HG03196 (cell line): ENCODE measurements at regions not wholly inside any gene's neighbourhood (a gene's known extent, or its start where the extent isn't known, plus 50 kb on each side); places are given as distances from the start of the nearest gene placed in this dataset.

Experiments used
- ATAC-seq: cut with Tn5 transposase; IDR thresholded peaks from one replicate; pipeline ENCODE4 v1.9.1; 2021; ENCODE audit not compliant: unreplicated experiment

GRCh38 chr2:2568411-2568810, 237.3 kb upstream of the MYT1L start:
- ATAC-seq, result no peak

- ATAC-seq, result no peak
These were observed 236.7 kb upstream of the MYT1L start for GRCh38 chr2:2567776-2568175.

- no peak for ATAC-seq
These were observed 235.6 kb upstream of the MYT1L start for GRCh38 chr2:2566396-2567323.

- no peak for ATAC-seq
These were observed 234.6 kb upstream of the MYT1L start for GRCh38 chr2:2565671-2566070.

- ATAC-seq, result no peak
These were observed 233.4 kb upstream of the MYT1L start for GRCh38 chr2:2564300-2565078.

- ATAC-seq, result no peak
These were observed 232.3 kb upstream of the MYT1L start for GRCh38 chr2:2563309-2563860.

- no peak for ATAC-seq
These were observed 231.8 kb upstream of the MYT1L start for GRCh38 chr2:2562867-2563266.

- no peak for ATAC-seq
These were observed 230.4 kb upstream of the MYT1L start for GRCh38 chr2:2561346-2562095.

GRCh38 chr2:2560374-2561015, 229.4 kb upstream of the MYT1L start:
- ATAC-seq, result no peak

GRCh38 chr2:2558476-2558875, 227.4 kb upstream of the MYT1L start:
- ATAC-seq, result no peak

- no peak for ATAC-seq
These were observed 226.4 kb upstream of the MYT1L start for GRCh38 chr2:2557475-2557874.

- ATAC-seq, result no peak
These were observed 219.8 kb upstream of the MYT1L start for GRCh38 chr2:2550856-2551255.

- ATAC-seq, result no peak
These were observed 216.8 kb upstream of the MYT1L start for GRCh38 chr2:2547911-2548310.

- no peak for ATAC-seq
These were observed 216.4 kb upstream of the MYT1L start for GRCh38 chr2:2547451-2547850.

- ATAC-seq, result no peak
These were observed 215.0 kb upstream of the MYT1L start for GRCh38 chr2:2546046-2546445.

- ATAC-seq, result no peak
These were observed 212.0 kb upstream of the MYT1L start for GRCh38 chr2:2542966-2543611.

GRCh38 chr2:2542316-2542715, 211.2 kb upstream of the MYT1L start:
- ATAC-seq, result no peak

- no peak for ATAC-seq
These were observed 209.3 kb upstream of the MYT1L start for GRCh38 chr2:2540406-2540805.

- no peak for ATAC-seq
These were observed 205.5 kb upstream of the MYT1L start for GRCh38 chr2:2536416-2537056.

- no peak for ATAC-seq
These were observed 199.3 kb upstream of the MYT1L start for GRCh38 chr2:2530334-2530733.
